ENCODE measurements at regions not wholly inside any gene's neighbourhood (a gene's known extent, or its start where the extent isn't known, plus 50 kb on each side); places are given as distances from the start of the nearest gene placed in this dataset.

DNA sequence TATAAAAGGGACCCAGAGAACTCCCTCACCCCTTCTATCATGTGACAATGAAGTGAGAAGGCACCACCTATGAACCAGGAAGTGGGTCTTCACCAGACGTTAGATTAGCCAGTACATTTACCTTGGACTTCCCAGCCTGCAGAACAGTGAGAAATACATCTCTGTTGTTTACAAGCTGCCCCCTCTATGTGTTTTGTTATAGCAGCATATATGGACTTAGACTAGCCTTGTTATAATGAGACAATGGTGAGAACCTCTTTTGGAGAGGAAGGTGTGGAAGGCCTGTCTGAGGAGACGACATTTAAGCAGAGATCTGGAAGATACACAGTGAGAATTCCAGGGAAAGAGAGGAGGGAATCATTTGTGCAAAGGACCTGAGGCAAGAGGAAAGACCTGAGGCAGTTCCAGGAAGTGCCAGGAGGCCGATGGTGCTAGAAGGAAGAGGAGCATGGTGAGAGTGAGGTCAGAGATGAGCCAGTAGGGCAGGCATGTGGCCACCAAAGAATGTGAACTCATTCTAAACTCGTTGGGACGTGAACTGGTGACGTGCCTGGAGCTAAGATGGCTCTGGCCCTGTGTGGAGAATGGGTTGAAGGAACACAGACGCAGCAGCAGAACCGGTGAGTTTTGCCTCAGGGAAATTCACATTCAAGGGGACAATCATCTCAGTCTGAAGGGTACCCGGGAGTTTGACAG is 98.9 kb upstream of the IRF2BP2 start:
- no peak for DNase-seq

DNA sequence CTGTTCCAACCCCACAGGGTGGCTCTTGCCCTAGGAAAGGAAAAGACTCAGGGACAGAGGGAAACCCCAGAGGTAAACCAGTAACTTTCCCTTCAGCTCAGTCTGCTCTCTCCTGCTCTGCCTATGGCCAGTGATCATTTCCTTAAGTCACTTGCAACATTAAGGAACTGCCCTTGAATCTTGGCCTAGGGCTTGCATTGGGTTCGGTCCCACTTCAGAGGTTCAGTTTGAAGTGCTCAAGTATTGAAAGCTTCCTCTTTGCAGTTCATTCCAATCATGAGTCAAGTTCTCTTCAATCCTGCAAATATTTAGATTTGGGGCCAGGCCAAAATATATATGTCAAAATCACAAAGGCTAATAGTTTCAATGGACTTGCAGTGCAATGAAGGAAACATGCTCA is 97.7 kb upstream of the IRF2BP2 start:
- no peak for DNase-seq

GRCh38 chr1:234706931-234707330 is 97.0 kb upstream of the IRF2BP2 start:
- no peak for DNase-seq

DNA sequence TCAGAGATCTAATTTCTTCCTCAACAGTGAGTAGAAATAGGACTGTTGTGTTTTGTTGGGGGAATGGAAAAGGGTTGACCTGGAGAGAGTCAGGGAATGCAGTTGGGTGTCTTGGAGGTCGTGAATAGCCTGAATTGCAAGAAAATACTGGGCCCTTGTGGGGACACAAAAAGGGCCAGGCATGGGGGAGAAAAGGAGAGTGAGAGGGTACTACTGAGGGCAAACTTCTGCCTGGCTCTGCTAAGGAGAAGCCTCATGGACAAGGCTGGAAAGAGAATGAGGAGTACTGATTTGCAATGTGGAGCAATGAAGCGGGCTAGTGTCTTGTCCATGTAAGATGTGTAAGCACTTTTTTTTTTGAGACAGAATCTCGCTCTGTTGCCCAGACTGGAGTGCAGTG is 96.2 kb upstream of the IRF2BP2 start:
- DNase-seq, result no peak

- DNase-seq, result no peak
Measured at GRCh38 chr1:234705615-234706014, 95.6 kb upstream of the IRF2BP2 start.

DNA sequence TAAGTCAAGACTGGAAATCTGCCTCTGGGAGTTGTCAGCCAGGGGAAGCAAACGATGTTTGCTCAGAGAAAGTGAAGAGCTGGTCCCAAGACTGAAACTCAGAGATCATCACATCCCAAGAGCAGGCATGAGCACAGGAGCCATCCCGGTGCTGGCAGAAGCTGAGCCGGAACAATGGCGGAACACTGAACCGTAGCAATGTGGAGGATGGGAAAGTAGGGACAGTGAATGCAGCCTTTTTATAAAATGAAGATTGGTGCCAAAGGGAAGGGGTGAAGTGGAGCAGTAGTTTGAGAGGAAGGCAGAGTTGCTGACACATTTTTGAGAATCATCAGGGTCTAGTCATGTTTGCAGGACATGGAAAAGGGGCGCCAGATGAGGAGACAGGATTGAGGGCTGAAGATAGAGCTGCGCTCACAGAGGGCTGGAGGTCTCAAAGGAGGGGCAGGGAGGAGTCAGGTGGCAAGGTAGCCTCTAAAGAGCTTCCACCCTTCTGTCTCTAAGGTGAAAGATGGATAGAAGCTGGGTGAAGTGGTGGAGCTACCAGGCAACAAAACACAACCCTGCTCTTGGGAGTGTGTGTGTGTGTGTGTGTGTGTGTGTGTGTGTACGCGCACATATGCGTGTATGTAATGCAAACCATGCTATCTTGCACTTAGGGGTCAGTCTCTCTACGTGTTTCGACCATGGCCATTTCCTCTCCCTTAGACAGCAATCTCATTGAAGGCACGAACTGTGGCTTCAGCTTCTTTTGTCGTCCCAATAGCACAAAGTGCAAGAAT is 94.3 kb upstream of the IRF2BP2 start:
- no peak for DNase-seq

- DNase-seq, result no peak
Measured at GRCh38 chr1:234702342-234703000, 92.5 kb upstream of the IRF2BP2 start.

DNA sequence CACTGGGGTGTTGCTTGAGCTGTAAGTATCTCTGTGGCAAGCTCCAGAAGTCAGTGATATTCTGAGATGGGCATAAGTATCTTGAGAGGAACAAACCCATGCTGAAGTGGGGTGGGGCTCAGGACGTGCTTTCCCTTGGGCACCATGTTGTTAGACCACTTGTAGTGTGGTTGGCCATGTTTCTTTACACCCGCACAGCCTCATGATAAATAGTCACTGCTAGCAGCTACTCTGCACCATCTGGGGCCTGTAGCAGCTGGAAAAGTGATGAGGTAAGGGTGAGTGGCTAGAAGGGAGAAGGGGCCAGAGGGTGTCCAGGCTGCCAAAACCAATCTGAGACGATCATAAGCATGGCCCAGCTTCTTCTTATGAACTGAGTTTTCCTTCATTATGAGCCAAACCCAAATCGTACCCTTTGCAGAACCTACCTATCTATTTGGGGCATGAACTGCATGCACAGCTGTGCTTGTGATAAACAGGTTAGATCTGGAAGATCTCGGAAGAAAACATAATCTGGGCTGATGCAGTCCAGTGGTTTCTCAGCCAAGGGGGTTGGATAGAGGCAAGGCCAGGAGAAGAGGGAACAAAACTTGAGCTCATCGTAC is 91.9 kb upstream of the IRF2BP2 start:
- DNase-seq, result no peak

DNA sequence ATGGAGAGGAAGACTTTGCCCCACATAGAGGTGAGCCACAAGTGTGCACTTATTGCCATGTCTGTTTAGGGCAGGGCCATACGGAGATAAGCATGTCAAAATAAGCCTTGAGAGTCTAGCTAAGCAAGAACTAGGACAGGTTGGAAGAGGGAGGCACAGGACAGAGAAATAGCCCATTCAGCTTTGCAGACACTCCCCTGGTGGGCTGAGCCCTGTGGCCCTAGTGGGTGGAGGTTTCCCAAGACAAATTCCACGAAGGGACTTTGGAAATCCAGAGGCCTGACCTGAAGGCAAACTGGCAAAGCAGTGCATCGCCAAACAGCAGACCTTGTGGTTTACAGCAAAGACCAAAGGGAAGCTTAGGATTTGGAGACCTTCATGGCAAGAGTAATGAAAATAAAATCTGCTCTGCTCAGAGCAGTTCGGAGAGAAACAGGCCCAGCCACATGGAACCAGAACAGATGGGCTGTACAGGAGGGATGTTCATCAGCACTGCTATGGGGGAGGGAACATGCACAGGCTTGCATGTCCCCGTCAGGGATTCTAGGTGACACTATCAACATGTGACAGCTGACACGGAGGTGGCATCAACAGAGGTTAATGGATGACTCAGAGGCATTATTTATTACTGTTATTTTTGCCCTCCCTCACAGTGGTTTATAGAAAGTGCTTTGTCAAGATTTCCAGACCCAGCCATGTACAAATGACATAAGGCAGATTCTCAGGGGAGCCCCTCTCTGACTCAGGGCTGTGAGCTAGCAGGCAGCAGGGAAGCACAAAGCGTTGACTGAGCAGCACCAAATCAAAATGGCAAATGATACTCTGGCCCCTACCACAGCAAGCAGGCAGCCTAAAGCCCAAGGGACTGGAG is 90.1 kb upstream of the IRF2BP2 start:
- no peak for DNase-seq

DNA sequence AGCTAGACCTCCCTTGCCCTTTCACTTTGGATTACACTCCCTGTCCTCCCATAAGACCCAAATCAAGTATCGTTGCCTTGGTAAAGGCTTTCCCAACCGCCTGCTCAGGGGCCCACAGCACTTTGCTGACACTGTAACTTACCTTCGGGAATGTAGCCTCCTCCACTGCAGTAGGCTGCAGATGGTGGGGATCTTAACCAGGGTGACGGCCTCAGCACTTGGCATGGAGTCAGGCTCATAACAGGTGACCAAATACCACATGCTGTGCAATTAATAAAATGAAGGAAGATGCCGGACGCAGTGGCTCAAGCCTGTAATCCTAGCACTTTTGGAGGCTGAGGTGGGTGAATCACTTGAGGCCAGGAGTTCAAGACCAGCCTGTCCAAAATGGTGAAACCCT is 88.7 kb upstream of the IRF2BP2 start:
- DNase-seq, result no peak

DNA sequence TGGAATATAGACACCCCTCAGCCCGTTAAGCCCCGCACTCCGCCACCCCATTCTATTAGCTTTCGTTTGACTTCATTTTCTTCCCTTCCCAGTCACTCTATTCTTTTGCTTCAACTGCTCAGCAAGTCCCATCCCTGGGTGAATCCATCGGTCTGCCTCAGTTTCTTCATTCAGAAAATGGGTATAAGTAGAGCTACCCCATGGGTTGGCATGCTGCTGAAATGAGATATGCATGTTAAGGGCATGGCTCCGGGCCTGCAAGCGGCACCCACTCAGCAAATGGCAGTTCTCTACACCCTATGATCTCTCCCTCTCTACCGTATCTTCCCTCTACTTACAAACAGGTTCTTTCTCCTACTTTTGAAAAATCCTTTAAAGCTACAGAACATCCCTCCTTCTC is 87.8 kb upstream of the IRF2BP2 start:
- DNase-seq, result no peak

GRCh38 chr1:234697015-234697414 is 87.0 kb upstream of the IRF2BP2 start:
- no peak for DNase-seq

- no peak for DNase-seq
Measured at GRCh38 chr1:234696148-234696576, 86.2 kb upstream of the IRF2BP2 start.

DNA sequence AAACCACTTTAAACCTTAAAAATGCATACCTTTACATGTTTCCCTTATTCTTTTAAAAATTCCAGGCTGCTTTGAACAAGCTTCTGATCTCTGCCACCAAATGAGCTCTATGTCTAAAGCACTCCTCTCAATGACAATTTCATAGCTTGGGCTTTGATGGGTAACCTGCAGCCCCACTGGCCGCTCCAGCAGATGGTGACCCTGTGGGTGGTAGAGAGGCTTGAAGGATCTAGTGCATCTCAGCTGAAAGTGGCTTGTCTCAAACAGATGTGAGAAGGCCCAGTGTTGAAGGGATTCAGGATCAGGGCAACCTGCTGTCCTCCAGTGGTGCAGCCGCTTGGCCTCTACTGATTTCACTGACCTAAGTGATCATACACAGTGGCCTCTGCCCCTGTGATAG is 84.7 kb upstream of the IRF2BP2 start:
- no peak for DNase-seq

- DNase-seq, result no peak
Measured at GRCh38 chr1:234692966-234693580, 83.1 kb upstream of the IRF2BP2 start.

- no peak for DNase-seq
Measured at GRCh38 chr1:234691567-234691966, 81.6 kb upstream of the IRF2BP2 start.

- no peak for DNase-seq
Measured at GRCh38 chr1:234690872-234691271, 80.9 kb upstream of the IRF2BP2 start.

DNA sequence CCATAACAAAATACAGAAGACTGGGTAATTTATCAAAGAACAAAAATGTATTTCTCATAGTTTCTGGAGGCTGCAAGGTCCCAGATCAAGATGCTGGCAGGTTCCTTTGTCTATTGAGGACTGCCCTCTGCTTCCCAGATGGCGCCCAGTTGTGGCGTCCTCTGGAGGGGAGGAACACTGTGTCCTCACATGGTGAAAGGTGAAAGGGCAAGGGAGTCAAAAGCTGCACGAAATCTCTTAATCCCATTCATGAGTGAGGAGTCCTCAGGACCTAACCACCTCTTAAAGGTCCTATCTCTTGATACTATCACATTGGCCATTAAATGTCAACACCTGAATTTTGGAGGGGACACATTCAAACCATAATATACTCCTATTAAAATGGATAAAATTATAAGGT is 79.3 kb upstream of the IRF2BP2 start:
- DNase-seq, result no peak

DNA sequence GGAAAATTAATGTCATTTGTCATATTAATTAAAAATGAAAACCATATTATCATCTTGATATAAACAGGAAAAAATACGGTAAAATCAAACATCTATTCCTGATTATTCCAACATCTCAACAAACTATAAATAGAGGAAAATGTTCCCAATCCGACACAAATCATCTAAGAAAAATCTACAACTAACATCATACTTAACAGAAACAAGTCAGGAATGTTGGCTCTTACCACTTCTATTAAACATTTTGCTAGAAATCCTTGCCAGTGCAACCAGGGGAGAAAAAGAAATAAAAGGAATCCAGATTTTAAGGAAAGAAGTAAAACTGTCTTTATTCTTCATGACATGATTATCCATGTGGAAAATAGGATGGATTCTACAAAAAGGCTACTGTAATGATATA is 77.0 kb upstream of the IRF2BP2 start:
- no peak for DNase-seq

GRCh38 chr1:234686035-234686434 is 76.1 kb upstream of the IRF2BP2 start:
- DNase-seq, result no peak

DNA sequence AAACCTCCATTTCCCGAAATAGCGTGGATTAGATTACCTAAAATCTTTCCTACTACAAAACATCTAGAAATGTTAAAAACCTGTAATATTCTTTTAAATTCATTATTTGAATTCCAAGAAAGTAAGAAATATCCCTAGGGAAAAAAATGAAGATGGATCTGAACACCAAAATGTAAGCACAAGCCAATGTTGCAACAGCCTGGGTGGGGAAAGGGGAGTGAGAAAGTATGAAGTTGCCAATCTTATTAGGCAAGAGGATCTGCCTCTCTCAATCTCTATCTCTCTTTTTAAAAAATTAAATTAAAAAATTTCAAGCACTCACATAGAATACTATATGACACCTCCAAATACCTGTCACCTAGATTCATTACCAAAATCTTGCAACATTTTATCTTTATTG is 74.9 kb upstream of the IRF2BP2 start:
- no peak for DNase-seq

All from T-helper 9 cell (primary cell).